ENCODE measurements at regions not wholly inside any gene's neighbourhood (a gene's known extent, or its start where the extent isn't known, plus 50 kb on each side); places are given as distances from the start of the nearest gene placed in this dataset.

GRCh38 chr1:199675937-199676336 is 351.6 kb upstream of the NR5A2 start:
- no peak overlapping the region for H3K4me3 ChIP-seq (ENCODE audit: low read depth, low read length)
- no peak for DNase-seq (ENCODE audit: low read depth)
- no peak for TF ChIP-seq CTCF (IDR thresholded peaks at IDR 0.05; ENCODE audit: insufficient read depth, low read depth, low read length, missing control alignments)

- TF ChIP-seq CTCF (IDR thresholded peaks at IDR 0.05; ENCODE audit: insufficient read depth, low read depth, low read length, missing control alignments) = no peak
- no peak for DNase-seq (ENCODE audit: low read depth)
- no peak overlapping the region for H3K4me3 ChIP-seq (ENCODE audit: low read depth, low read length)
These were observed 348.7 kb upstream of the NR5A2 start for GRCh38 chr1:199678771-199679170.

- no peak overlapping the region for H3K4me3 ChIP-seq (ENCODE audit: low read depth, low read length)
These were observed 345.4 kb upstream of the NR5A2 start for GRCh38 chr1:199682081-199682480.

GRCh38 chr1:199684686-199685273 is 342.7 kb upstream of the NR5A2 start:
- peak; percentile 71 for TF ChIP-seq CTCF (IDR thresholded peaks at IDR 0.05; ENCODE audit: insufficient read depth, low read depth, low read length, missing control alignments)
- H3K4me3 ChIP-seq (ENCODE audit: low read depth, low read length) = no peak overlapping the region
- peak; percentile 53 for DNase-seq (ENCODE audit: low read depth)

More at GRCh38 chr1:199682081-199682480, 345.4 kb upstream of the NR5A2 start:
- TF ChIP-seq CTCF (IDR thresholded peaks at IDR 0.05; ENCODE audit: insufficient read depth, low read depth, low read length, missing control alignments) = no peak
- DNase-seq (ENCODE audit: low read depth) = no peak

GRCh38 chr1:199685369-199685768 is 342.1 kb upstream of the NR5A2 start:
- no peak for TF ChIP-seq CTCF (IDR thresholded peaks at IDR 0.05; ENCODE audit: insufficient read depth, low read depth, low read length, missing control alignments)
- H3K4me3 ChIP-seq (ENCODE audit: low read depth, low read length) = no peak overlapping the region
- no peak for DNase-seq (ENCODE audit: low read depth)

GRCh38 chr1:199687321-199687720 is 340.2 kb upstream of the NR5A2 start:
- H3K4me3 ChIP-seq (ENCODE audit: low read depth, low read length) = no peak overlapping the region
- DNase-seq (ENCODE audit: low read depth) = no peak
- TF ChIP-seq CTCF (IDR thresholded peaks at IDR 0.05; ENCODE audit: insufficient read depth, low read depth, low read length, missing control alignments) = no peak

GRCh38 chr1:199688133-199688676 is 339.3 kb upstream of the NR5A2 start:
- DNase-seq (ENCODE audit: low read depth) = no peak

More at GRCh38 chr1:199688133-199688676, 339.3 kb upstream of the NR5A2 start:
- TF ChIP-seq CTCF (IDR thresholded peaks at IDR 0.05; ENCODE audit: insufficient read depth, low read depth, low read length, missing control alignments) = no peak
- no peak overlapping the region for H3K4me3 ChIP-seq (ENCODE audit: low read depth, low read length)

Measured in GM12865 (cell line).